ENCODE measurements at regions not wholly inside any gene's neighbourhood (a gene's known extent, or its start where the extent isn't known, plus 50 kb on each side); places are given as distances from the start of the nearest gene placed in this dataset.
A peak's percentile ranks its signal among the peaks of the same experiment; 100 is the strongest.

- no peaks in the 10 kb centered on the region for H3K36me3 Mint-ChIP-seq (ENCODE audit: low read depth)
- no peak overlapping the region for H3K4me3 Mint-ChIP-seq
- peak overlapping the region in 1 of 3 experiments; percentile 54 for H3K27ac Mint-ChIP-seq
- peaks cover 6% of the 10 kb centered on the region for H3K4me1 Mint-ChIP-seq
- no peaks in the 10 kb centered on the region for H3K9me3 Mint-ChIP-seq
- no peak for TF ChIP-seq CTCF (IDR thresholded peaks at IDR 0.05; ENCODE audit: unreplicated experiment in 3 of 3)
- peaks cover 3% of the 10 kb centered on the region for H3K27me3 Mint-ChIP-seq (ENCODE audit: low read depth)
Measured at GRCh38 chr6:19311786-19312185, 525.4 kb upstream of the ID4 start.

GRCh38 chr6:19312241-19312978, 524.8 kb upstream of the ID4 start:
- TF ChIP-seq CTCF (IDR thresholded peaks at IDR 0.05; ENCODE audit: unreplicated experiment in 3 of 3): no peak
- H3K4me3 Mint-ChIP-seq: no peak overlapping the region
- H3K4me1 Mint-ChIP-seq: peaks cover 12% of the 10 kb centered on the region
- H3K27me3 Mint-ChIP-seq (ENCODE audit: low read depth): peaks cover 3% of the 10 kb centered on the region
- no peaks in the 10 kb centered on the region for H3K9me3 Mint-ChIP-seq
- H3K27ac Mint-ChIP-seq: peak overlapping the region in 1 of 3 experiments; percentile 12
- no peaks in the 10 kb centered on the region for H3K36me3 Mint-ChIP-seq (ENCODE audit: low read depth)

GRCh38 chr6:19317431-19317986, 519.7 kb upstream of the ID4 start:
- Mint-ChIP-seq H3K9me3 (no peaks in the 10 kb centered on the region), H3K4me3 (no peak overlapping the region), H3K27me3 (ENCODE audit: low read depth) (peaks cover 3% of the 10 kb centered on the region), H3K4me1 (peaks cover 26% of the 10 kb centered on the region), H3K27ac (peak overlapping the region in 2 of 3 experiments; percentile 0 to 18), H3K36me3 (ENCODE audit: low read depth) (no peaks in the 10 kb centered on the region)
- no peak for TF ChIP-seq CTCF (IDR thresholded peaks at IDR 0.05; ENCODE audit: unreplicated experiment in 3 of 3)

- H3K9me3 Mint-ChIP-seq: no peaks in the 10 kb centered on the region
- no peak overlapping the region for H3K27ac Mint-ChIP-seq
- TF ChIP-seq CTCF (IDR thresholded peaks at IDR 0.05; ENCODE audit: unreplicated experiment in 3 of 3): no peak
- H3K27me3 Mint-ChIP-seq (ENCODE audit: low read depth): peaks cover 1% of the 10 kb centered on the region
- H3K4me1 Mint-ChIP-seq: peaks cover 26% of the 10 kb centered on the region
- no peak overlapping the region for H3K4me3 Mint-ChIP-seq
- no peaks in the 10 kb centered on the region for H3K36me3 Mint-ChIP-seq (ENCODE audit: low read depth)
Measured at GRCh38 chr6:19319005-19319404, 518.2 kb upstream of the ID4 start.

- Mint-ChIP-seq H3K36me3 (ENCODE audit: low read depth) (no peaks in the 10 kb centered on the region), H3K4me1 (peaks cover 38% of the 10 kb centered on the region), H3K27me3 (ENCODE audit: low read depth) (no peaks in the 10 kb centered on the region), H3K27ac (peak overlapping the region in 2 of 3 experiments; percentile 90 to 93), H3K9me3 (no peaks in the 10 kb centered on the region), H3K4me3 (no peak overlapping the region)
- no peak for TF ChIP-seq CTCF (IDR thresholded peaks at IDR 0.05; ENCODE audit: unreplicated experiment in 3 of 3)
Measured at GRCh38 chr6:19320111-19320581, 517.0 kb upstream of the ID4 start.

All from nephron (organoid).